ENCODE measurements at regions not wholly inside any gene's neighbourhood (a gene's known extent, or its start where the extent isn't known, plus 50 kb on each side); places are given as distances from the start of the nearest gene placed in this dataset.
A peak's percentile ranks its signal among the peaks of the same experiment; 100 is the strongest.

DNA sequence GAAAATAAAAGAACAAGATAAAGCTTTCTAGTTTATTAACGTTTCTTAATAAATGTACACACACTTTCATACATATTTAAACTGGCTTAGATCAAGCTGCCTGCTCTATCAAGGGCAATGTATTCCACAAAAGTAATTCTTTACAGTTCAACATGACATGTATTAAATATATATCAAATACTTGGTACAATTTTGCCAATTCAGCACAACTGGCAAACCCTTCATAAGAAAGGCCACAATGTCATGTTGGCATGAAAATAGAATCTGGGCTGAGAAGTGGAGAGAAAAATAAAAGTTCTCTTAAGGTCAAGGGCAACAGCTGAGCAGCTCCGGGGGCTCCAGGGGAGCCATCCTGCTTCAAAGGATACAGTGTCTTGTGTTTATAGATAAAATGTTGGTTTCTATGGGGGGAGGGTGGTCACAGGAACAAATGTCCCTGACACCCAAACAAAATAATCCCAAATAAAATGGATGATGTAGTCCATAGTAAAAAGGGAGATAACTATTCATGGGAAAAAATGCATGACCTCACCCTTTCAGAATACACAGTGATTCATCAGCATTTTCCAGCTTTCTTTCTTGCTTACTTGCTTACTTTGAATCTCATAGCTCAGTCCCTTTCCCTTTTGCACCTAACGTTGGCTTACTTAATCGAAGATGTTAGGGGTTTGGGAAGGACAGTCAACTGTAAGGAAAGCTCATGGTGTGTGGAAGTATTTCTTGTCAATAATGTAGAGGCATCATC is 494.9 kb downstream of the NYAP2 start:
- TF ChIP-seq, protein P1, sequence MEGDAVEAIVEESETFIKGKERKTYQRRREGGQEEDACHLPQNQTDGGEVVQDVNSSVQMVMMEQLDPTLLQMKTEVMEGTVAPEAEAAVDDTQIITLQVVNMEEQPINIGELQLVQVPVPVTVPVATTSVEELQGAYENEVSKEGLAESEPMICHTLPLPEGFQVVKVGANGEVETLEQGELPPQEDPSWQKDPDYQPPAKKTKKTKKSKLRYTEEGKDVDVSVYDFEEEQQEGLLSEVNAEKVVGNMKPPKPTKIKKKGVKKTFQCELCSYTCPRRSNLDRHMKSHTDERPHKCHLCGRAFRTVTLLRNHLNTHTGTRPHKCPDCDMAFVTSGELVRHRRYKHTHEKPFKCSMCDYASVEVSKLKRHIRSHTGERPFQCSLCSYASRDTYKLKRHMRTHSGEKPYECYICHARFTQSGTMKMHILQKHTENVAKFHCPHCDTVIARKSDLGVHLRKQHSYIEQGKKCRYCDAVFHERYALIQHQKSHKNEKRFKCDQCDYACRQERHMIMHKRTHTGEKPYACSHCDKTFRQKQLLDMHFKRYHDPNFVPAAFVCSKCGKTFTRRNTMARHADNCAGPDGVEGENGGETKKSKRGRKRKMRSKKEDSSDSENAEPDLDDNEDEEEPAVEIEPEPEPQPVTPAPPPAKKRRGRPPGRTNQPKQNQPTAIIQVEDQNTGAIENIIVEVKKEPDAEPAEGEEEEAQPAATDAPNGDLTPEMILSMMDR (IDR thresholded peaks at IDR 0.05) = no peak

DNA sequence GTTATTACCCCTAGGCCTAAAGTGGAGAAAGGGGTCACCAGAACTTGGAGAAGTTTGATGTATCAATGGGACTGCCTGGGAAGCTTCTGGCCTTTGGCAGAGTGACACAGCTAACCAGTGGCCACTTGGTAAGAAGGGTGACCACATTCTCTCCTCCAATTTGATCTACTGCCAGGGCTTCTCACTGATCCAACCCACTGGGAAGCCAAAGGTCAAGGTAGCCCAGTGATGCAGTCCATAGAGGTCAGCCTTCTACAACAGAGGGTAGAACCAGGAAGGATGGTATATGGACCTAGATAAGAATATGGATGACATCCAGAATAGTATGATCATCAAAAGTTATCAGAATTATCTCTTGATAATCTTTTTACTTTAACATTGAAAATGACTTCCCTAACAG is 493.6 kb downstream of the NYAP2 start:
- TF ChIP-seq, protein P1 (IDR thresholded peaks at IDR 0.05) = no peak

DNA sequence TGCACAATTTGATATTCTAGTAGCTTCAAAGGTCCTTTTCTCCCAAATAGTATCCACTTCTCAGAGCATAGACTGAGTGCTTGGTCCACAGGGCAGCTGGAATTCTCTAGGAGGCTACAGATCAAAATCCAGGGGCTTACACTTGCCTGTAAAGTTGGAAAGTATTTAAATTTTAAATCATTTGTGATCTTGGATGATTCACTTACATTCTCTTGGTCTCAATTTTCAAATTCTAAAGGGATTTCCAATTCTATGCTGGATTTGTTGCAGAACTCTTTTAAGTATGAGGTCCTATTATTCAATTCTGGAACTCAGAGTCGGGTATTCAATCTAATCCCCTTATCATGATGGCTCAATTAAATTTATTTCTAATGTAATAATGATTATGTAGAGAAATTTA is 492.3 kb downstream of the NYAP2 start:
- TF ChIP-seq, protein P1 (IDR thresholded peaks at IDR 0.05) = no peak

DNA sequence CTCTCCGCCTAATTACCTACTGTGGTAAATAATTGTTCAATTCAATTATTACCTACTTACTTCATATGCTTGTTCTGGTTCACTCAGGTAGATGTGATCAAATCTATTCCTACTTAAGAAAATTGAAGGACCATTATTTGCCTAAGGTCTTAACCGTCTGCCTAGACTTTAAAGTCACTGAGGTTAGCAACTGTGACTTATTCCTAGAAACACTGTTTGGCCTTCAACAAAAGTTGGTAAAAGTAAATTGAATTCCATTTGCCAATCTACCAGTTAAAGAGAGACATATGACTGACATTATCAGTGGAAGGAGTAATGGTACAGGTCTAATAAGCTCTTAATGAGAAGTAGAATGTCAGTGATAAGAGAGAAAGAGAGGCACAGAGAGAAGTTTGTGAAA is 491.5 kb downstream of the NYAP2 start:
- TF ChIP-seq, protein P1 (IDR thresholded peaks at IDR 0.05) = no peak

DNA sequence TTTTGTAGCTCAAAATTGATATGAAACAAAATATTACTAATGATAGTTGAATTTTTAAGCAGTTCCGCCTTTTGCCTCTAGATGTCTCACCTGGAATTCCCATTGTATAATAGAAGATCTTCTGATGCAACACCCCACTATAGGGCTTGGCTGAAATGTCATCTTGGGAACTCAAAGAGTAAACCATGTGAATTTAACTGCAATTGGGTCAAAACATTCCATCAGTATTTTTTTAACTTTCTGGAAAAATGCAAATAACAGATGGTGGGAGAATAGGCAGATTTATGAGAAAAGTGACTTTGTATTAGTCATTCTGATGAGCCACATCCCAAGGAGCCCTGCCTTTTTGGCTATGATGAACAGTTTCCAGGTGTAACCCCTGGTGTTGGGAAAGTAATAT is 489.9 kb downstream of the NYAP2 start:
- TF ChIP-seq, protein P1 (IDR thresholded peaks at IDR 0.05) = peak; percentile 71

DNA sequence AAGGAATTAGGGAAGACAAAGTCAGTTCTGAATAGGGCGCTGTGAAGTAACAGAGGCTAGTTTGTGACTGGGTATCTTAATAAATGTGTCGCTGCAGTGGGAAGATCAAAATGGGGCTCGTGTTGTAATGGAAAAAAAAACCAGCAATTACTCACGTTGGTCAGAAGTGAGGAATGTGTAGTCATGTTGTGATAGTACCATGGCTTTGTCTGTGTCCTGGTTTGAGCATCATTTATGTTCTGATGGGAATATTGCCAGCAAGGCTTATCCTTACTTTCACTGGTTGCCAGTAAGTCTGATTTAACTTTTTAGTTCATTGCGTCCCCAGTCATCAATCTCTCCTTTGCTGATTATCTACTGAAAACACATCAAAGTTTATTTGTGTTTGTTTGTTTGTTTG is 467.6 kb downstream of the NYAP2 start:
- TF ChIP-seq, protein P1 (IDR thresholded peaks at IDR 0.05) = no peak

DNA sequence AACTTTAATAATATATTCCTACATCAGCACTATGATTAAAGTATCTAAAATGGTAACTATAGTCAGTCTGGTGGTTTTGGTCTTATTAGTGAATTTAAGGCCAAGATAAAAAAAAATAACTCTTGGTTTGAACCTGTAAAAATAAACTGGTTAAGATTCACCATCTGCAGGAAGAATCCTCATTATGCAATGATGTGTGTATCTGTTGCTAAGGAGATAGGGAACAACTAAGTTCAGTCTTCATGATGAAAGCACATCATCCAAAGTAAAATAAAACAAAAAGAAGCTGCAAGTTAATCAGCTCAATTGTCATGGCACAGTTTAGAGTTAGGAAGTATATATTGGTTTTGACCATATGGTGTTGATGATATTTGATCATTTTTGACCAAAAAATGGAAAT is 466.0 kb downstream of the NYAP2 start:
- TF ChIP-seq, protein P1 (IDR thresholded peaks at IDR 0.05) = no peak

DNA sequence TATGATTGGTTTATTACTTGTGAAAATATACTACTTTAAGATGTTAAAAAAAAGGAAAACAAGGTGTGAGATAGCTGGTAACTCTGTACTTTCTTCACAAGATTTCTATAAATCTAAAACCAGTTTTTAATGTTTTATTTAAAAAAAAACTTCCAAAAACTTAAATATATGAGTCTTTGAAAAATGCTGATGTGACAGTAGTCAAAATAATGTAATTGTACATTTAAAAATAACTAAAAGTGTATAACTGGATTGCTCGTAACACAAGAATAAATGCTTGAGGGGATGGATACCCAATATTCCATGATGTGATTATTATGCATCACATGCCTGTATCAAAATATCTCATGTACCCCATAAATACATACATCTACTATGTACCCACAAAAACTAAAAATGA is 464.9 kb downstream of the NYAP2 start:
- TF ChIP-seq, protein P1 (IDR thresholded peaks at IDR 0.05) = no peak
